HG03097 (cell line): ENCODE measurements at regions not wholly inside any gene's neighbourhood (a gene's known extent, or its start where the extent isn't known, plus 50 kb on each side); places are given as distances from the start of the nearest gene placed in this dataset.
"Not testable (repeated sequence)": the region's sequence is repeated elsewhere in the genome, so short reads cannot be mapped to it uniquely, and the experiment has no call there.

Experiments
- ATAC-seq: cut with Tn5 transposase; IDR thresholded peaks from one replicate; pipeline ENCODE4 v1.9.1; 2021; ENCODE audit not compliant: unreplicated experiment, low FRiP score

DNA sequence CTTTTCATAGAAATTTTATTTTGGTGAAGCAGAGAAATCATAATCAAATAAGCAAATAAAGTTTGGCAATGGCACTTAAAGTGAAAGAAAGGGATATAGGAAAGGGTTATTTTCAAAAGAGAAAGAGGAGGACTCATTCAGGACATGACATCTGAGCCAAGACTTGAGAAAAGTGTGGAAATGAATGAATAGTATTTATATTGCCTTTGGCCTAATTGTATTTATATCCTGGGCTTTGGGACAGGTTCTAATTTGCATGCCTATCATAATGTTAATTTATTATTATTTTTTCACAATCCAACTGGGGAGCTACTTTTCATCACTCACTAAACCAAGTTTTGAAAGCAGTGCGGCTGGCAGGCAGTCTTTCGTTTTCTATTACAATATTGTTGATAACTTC is 376.8 kb downstream of the HGF start:
- ATAC-seq: no peak

GRCh38 chr7:81385370-81385769 is 384.5 kb downstream of the HGF start:
- no peak for ATAC-seq

- ATAC-seq: no peak
These were observed 386.0 kb downstream of the HGF start for GRCh38 chr7:81383846-81384245.

- ATAC-seq: not testable (repeated sequence)
These were observed 395.2 kb downstream of the HGF start for GRCh38 chr7:81374641-81375040.

DNA sequence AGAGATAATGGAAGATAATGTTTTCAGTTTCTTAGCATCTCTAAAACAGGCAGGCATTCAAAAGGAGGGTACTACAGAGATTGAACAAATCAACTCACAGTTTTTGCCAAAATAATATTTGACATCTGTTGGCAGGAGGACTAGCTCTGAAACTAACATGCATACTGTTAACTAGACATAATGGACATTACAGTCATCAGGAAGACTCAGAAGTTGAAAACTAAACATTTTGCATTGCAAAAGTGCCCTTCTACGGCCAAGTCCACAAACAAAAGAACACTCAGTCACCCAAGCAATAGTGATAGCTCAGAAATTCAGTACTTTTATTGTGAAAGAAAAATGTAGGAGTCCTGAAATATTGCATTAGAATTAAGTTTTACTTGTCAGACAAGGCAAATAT is 399.0 kb downstream of the HGF start:
- ATAC-seq: no peak

GRCh38 chr7:81367326-81367931 is 402.4 kb downstream of the HGF start:
- ATAC-seq: no peak

- no peak for ATAC-seq
These were observed 403.3 kb downstream of the HGF start for GRCh38 chr7:81366546-81366945.

GRCh38 chr7:81361769-81362312 is 408.0 kb downstream of the HGF start:
- no peak for ATAC-seq

DNA sequence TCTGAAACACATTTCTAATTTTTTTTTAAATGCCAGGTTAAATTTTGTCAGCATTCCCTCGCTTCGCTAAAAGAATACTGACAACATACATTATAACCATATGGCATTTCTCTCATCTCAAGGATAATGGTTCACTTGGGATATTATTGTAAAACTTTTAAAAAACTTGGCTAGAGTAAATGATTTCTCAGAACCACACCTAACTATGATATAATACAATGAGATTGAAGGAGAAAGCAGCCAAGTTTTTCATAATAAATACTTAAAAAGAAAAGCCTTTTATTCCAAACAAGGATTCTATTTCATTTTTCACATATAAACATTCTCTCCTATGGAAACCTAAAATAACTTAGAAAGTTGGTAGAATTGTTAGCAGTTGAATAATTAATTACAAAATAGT is 413.9 kb downstream of the HGF start:
- ATAC-seq: no peak

DNA sequence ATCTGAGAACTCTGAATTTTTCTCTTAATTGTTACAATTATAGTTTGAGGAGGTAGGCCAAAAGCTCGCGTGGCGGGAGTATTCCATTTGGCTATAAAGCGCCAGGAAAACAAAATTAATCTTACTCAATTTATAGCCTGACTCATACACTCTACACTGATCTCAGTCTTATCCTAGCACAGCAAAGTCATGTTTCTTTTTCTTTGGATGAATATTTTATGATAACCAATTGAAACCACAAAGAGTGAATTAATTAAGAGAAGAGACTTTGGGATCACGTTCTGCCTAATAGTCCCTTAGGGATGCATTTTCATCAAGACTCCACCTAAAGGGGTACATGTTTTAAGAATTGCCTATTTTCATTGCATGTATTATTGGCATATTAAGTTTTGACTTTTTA is 420.8 kb downstream of the HGF start:
- ATAC-seq: no peak

DNA sequence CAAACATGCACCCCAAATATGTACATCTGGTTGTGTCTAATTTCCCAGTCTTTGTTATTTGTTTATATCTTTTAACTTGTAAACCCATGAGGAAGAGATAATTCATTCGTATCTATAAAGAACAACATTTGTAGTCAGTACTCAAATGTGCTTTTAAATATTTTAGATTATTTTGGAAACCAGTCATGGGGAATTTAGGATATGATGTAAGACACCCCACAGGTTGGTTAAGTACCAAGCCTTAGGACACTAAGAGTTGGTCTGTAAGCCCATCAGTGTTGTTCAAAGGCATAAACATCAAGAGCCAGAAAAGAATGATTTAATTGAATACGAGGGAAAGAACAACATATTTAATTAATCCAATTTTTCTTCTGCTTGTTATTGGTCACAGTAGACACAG is 421.1 kb upstream of the SEMA3C start:
- no peak for ATAC-seq

DNA sequence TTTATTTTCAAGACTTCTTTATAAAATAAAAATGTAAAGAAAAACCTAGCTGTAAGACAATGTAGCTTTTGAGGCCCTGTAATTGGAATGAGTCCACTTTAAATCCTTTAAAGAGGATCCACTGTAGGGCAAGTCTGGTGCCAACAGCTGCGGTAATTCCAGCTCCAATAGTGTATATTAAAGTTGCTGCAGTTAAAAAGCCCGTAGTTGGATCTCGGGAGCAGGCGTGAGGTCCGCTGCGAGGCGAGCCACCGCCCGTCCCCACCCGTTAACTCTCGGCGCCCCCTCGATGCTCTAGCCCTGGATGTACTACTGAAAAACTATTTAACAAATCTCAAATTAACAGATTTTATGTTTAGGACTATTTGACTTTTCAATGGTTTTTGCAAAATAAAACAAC is 414.7 kb upstream of the SEMA3C start:
- ATAC-seq: no peak

GRCh38 chr7:81333004-81333403 is 414.2 kb upstream of the SEMA3C start:
- ATAC-seq: no peak

- no peak for ATAC-seq
These were observed 412.5 kb upstream of the SEMA3C start for GRCh38 chr7:81331061-81332018.

DNA sequence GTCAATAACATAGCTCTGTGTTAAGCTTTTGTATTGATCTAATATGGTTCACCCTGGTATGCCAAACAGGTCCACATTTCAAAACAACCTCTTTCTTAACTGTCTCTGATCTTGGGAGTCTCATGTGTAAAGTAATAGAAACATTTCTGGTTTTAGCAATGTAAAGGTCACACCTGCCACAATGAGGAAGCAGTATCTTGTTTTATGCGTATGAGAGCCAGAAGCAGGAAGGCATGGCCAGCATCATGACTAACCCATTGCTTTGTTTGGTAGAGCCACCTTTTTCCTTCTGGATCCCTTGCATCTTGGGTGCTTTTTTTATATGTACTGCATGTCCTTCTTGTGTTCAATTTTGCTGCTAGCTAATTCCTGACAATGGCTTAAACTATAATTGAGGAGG is 411.3 kb upstream of the SEMA3C start:
- no peak for ATAC-seq

GRCh38 chr7:81327468-81328266 is 408.8 kb upstream of the SEMA3C start:
- no peak for ATAC-seq

- ATAC-seq: no peak
These were observed 403.1 kb upstream of the SEMA3C start for GRCh38 chr7:81321949-81322348.

DNA sequence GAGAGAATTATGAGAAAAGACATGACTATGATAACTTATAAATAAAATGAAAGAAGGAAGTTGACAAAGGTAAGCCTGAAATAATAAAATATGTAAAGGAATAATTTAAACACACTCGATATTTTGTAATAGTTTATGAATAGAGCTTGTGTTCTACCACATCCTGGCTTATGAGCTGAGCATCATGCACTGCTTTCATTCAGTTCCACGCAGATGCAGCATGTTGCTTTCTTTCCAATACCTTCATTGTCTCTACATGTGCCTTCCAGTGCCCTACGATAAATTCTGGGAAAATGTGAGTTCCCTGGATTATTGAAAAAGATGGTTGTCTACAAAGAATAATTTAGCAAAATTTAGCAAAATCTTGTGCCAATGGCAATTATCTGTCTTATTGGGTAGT is 398.9 kb upstream of the SEMA3C start:
- no peak for ATAC-seq

DNA sequence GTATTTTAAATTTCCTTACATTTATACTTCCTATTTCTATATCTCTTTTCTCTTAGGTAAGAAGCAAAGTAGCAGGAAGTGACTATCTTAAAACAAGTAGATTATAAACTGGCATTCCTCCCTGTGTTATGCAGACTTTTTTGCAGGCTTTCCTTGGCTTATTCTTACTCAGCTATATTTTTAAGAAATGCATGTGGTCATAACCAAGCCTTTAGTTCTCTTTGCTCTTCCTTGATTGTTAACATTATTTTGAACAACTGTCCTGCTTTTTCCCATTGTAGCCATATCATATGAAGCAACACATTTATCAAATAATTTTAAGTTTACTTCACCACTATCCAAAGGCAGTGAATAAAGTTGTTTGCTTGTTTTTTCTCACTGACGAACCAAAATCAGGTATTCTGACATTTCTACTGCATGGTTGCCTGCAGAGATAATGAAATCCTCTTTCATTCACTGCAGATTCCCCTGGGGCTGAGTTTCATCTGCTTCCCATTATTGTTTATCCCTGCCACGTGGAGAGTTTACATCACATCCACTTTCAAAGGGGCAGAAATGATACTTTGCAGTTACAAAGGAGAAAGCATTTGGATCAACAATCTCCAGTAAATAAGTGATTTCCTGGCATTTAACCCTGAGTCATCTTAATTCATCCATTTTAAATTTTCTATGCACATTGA is 389.9 kb upstream of the SEMA3C start:
- no peak for ATAC-seq

DNA sequence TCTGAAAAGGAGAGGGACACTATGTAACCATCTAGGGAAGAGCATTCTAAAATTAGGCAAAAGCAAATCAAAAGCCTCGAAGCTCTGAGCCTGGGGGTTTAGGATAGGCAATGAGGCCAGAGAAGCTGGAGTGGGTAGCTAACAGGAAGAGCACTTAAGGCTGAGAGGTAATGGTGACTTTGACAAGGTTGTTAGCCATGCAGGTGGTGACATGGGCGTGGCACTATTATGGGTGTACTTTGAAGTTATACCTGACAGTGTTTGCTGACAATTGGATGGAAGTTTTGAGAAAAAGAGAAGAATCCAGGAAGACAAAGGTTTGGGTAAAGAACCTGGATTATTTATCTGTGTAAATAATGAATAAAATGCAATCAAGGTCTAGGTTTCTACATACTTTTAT is 383.0 kb upstream of the SEMA3C start:
- no peak for ATAC-seq
